CD4-positive, alpha-beta T cell (primary cell): ENCODE measurements at regions not wholly inside any gene's neighbourhood (a gene's known extent, or its start where the extent isn't known, plus 50 kb on each side); places are given as distances from the start of the nearest gene placed in this dataset.

Experiments
- ATAC-seq: fragments of 200-7000 bp; cut with Tn5 transposase; one replicate; pipeline ENCODE4 v1.10.0; 2022; ENCODE audit warnings: mild to moderate bottlenecking; ENCODE audit not compliant: poor library complexity
- CTCF ChIA-PET: fragments of 350-600 bp; sonication (Branson Sonifier 250); formaldehyde crosslinking; loops from one replicate; lab custom pipeline; 2021; ENCODE audit warnings: antibody characterized with exemption, inconsistent platforms; lab: Charles Lee
- POLR2A ChIA-PET: fragments of 350-600 bp; sonication (Branson Sonifier 250); formaldehyde crosslinking; loops from one replicate; lab custom pipeline; 2021; ENCODE audit warnings: antibody characterized with exemption, inconsistent platforms; lab: Charles Lee
- DNase-seq, 14 experiments: peaks; one replicate each; pipeline ENCODE4 v3.0.0-alpha.2; 2013 to 2020; ENCODE audit warnings: mixed read lengths in 2 of 14
- H3K27ac ChIP-seq, 2 donors: one replicate each; pipeline versions ENCODE4 v1.5.1 to v1.7.0; 2013; ENCODE audit warnings: low read length in 2 of 2, low read depth in 1 of 2, mild to moderate bottlenecking in 1 of 2
- H3K27me3 ChIP-seq, 2 experiments: 1 replicate in 1 of 2; 2 replicates in 1 of 2; pipeline versions ENCODE4 v1.6.1 to v1.7.0; 2013; ENCODE audit warnings: low read length in 2 of 2, control low read depth in 1 of 2, mild to moderate bottlenecking in 1 of 2, moderate library complexity in 1 of 2; ENCODE audit not compliant: insufficient read depth in 2 of 2, control insufficient read depth in 1 of 2
- H3K36me3 ChIP-seq: one replicate; pipeline ENCODE4 v1.6.1; 2013; ENCODE audit warnings: low read length, control low read depth; ENCODE audit not compliant: insufficient read depth
- H3K4me1 ChIP-seq: one replicate; pipeline ENCODE4 v1.6.1; 2013; ENCODE audit warnings: low read length, control low read depth; ENCODE audit not compliant: insufficient read depth
- H3K4me3 ChIP-seq: one replicate; pipeline ENCODE4 v1.5.1; 2013; ENCODE audit warnings: mild to moderate bottlenecking, low read length, moderate library complexity
- H3K9me3 ChIP-seq, 2 experiments: 1 replicate in 1 of 2; 2 replicates in 1 of 2; pipeline versions ENCODE4 v1.6.1 to v1.7.0; 2013; ENCODE audit warnings: low read length in 2 of 2, mild to moderate bottlenecking in 2 of 2, control low read depth in 1 of 2, moderate library complexity in 1 of 2; ENCODE audit not compliant: control insufficient read depth in 1 of 2, insufficient read depth in 1 of 2
- H3K27ac Mint-ChIP-seq: one replicate; pipeline ENCODE4 v1.8.0; 2020; ENCODE audit warnings: mixed read lengths
- H3K27me3 Mint-ChIP-seq: one replicate; pipeline ENCODE4 v1.8.0; 2021; ENCODE audit warnings: mixed read lengths
- H3K36me3 Mint-ChIP-seq: one replicate; pipeline ENCODE4 v1.8.0; 2021; ENCODE audit warnings: low read depth, mixed read lengths
- H3K4me1 Mint-ChIP-seq: one replicate; pipeline ENCODE4 v1.8.0; 2021; ENCODE audit warnings: low read depth, mixed read lengths
- H3K4me3 Mint-ChIP-seq: one replicate; pipeline ENCODE4 v1.8.0; 2020; ENCODE audit warnings: mild to moderate bottlenecking, mixed read lengths
- H3K9me3 Mint-ChIP-seq: one replicate; pipeline ENCODE4 v1.8.0; 2020; ENCODE audit warnings: mixed read lengths
- CTCF ChIP-seq: fragments of 200-600 bp; IDR thresholded peaks from one replicate; pipeline ENCODE4 v1.8.0; 2022; ENCODE audit warnings: antibody characterized with exemption, mild to moderate bottlenecking
- intact Hi-C, 2 experiments: fragments of 100-400 bp; cut with DNase I in 1 of 2; cut with micrococcal nuclease in 1 of 2; formaldehyde crosslinking; loops; one replicate each; pipeline versions ENCODE4 v1.15.1 to v1.9.0; 2023 to 2025; cut with DNase I, micrococcal nuclease

- no peaks in the 10 kb centered on the region for H3K9me3 Mint-ChIP-seq
- ATAC-seq = no peak
- ChIA-PET POLR2A (no interaction called here), CTCF (interaction anchor here (0.5 to 1.0 kb wide), 2 partner anchors 129 to 194 kb away, joined by 3 read pairs; no protein-coding TSS in a partner anchor)
- no peak for TF ChIP-seq CTCF
- H3K27ac ChIP-seq = no peak overlapping the region
- H3K36me3 Mint-ChIP-seq = no peaks in the 10 kb centered on the region
- intact Hi-C loops = no loop called here
- H3K4me1 ChIP-seq = peaks cover 8% of the 10 kb centered on the region
- H3K4me3 Mint-ChIP-seq = no peak overlapping the region
- no peaks in the 10 kb centered on the region for H3K27me3 Mint-ChIP-seq
- no peaks in the 10 kb centered on the region for H3K9me3 ChIP-seq
- no peak overlapping the region for H3K27ac Mint-ChIP-seq
- H3K4me3 ChIP-seq = no peak overlapping the region
- H3K27me3 ChIP-seq = no peaks in the 10 kb centered on the region
- H3K4me1 Mint-ChIP-seq = peaks cover 16% of the 10 kb centered on the region
- DNase-seq = no peak
- no peaks in the 10 kb centered on the region for H3K36me3 ChIP-seq
Measured at GRCh38 chr5:149435660-149436059, 56.6 kb upstream of the IL17B start.

GRCh38 chr5:149435015-149435376 lies 55.9 kb upstream of the IL17B start:
- no peak for TF ChIP-seq CTCF
- Mint-ChIP-seq H3K27me3 (no peaks in the 10 kb centered on the region), H3K36me3 (no peaks in the 10 kb centered on the region), H3K9me3 (no peaks in the 10 kb centered on the region), H3K27ac (no peak overlapping the region), H3K4me1 (peaks cover 12% of the 10 kb centered on the region), H3K4me3 (no peak overlapping the region)
- Histone ChIP-seq H3K36me3 (no peaks in the 10 kb centered on the region), H3K4me3 (no peak overlapping the region), H3K4me1 (peaks cover 12% of the 10 kb centered on the region), H3K9me3 (no peaks in the 10 kb centered on the region), H3K27ac (no peak overlapping the region), H3K27me3 (no peaks in the 10 kb centered on the region)
- intact Hi-C loops = no loop called here
- ChIA-PET CTCF (interaction anchor here (1.1 to 2.0 kb wide), 4 partner anchors 8 to 127 kb away, joined by 3 to 6 read pairs (median 4); partner anchors contain the start of gene CSNK1A1), POLR2A (no interaction called here)
- DNase-seq (no peak), ATAC-seq (no peak)

GRCh38 chr5:149434162-149435014 lies 55.3 kb upstream of the IL17B start:
- no peak overlapping the region for H3K27ac Mint-ChIP-seq
- intact Hi-C loops = loop anchor here (1.0 to 5.0 kb wide), 3 partner anchors 62 to 130 kb away; no protein-coding TSS in a partner anchor
- H3K4me1 ChIP-seq = peaks cover 9% of the 10 kb centered on the region
- POLR2A ChIA-PET = no interaction called here
- no peaks in the 10 kb centered on the region for H3K36me3 Mint-ChIP-seq
- no peaks in the 10 kb centered on the region for H3K27me3 ChIP-seq
- no peaks in the 10 kb centered on the region for H3K27me3 Mint-ChIP-seq
- H3K9me3 Mint-ChIP-seq = no peaks in the 10 kb centered on the region
- H3K36me3 ChIP-seq = no peaks in the 10 kb centered on the region
- peaks cover 7% of the 10 kb centered on the region for H3K4me1 Mint-ChIP-seq
- no peak overlapping the region for H3K4me3 ChIP-seq
- H3K4me3 Mint-ChIP-seq = no peak overlapping the region
- CTCF ChIA-PET = interaction anchor here (1.0 to 2.0 kb wide), 5 partner anchors 8 to 128 kb away, joined by 3 to 6 read pairs (median 4); partner anchors contain the start of gene CSNK1A1
- no peaks in the 10 kb centered on the region for H3K9me3 ChIP-seq
- ATAC-seq = peak; percentile 74
- TF ChIP-seq CTCF = peak; percentile 93
- peak; percentile 9 to 72 (median 39) for DNase-seq
- H3K27ac ChIP-seq = no peak overlapping the region
